K562 (cell line): ENCODE measurements at regions not wholly inside any gene's neighbourhood (a gene's known extent, or its start where the extent isn't known, plus 50 kb on each side); places are given as distances from the start of the nearest gene placed in this dataset.

Experiments used
- CTCF ChIP-seq, 3 experiments: IDR thresholded peaks in 2 of 3; conservative IDR thresholded peaks in 1 of 3; 2 replicates each; pipeline ENCODE4 v1.5.1; 2011 to 2012; ENCODE audit warnings: low read length in 3 of 3, mild to moderate bottlenecking in 3 of 3, control low read depth in 2 of 3, improper control_type of control experiment in 1 of 3, inconsistent platforms in 1 of 3, low read depth in 1 of 3, mixed read lengths in 1 of 3, moderate library complexity in 1 of 3; ENCODE audit not compliant: insufficient read depth in 2 of 3
- SLC30A9 ChIP-seq: fragments of 250-450 bp; sonication (Bioruptor Pico); IDR thresholded peaks from 2 replicates; pipeline ENCODE4 v1.8.0; 2022; ENCODE audit warnings: mild to moderate bottlenecking, moderate library complexity
- XRCC5 ChIP-seq: fragments of 200-400 bp; formaldehyde crosslinking; IDR thresholded peaks from 2 replicates; pipeline ENCODE4 v1.6.1; 2017; ENCODE audit warnings: low read depth, mild to moderate bottlenecking, low read length

- TF ChIP-seq SLC30A9 (CRISPR knock-in tag) (no peak), CTCF (IDR thresholded peaks at IDR 0.05 in 2 of 3, conservative IDR thresholded peaks at IDR 0.05 in 1 of 3; ENCODE audit: insufficient read depth in 2 of 3, low read depth in 1 of 3, low read length in 3 of 3) (no peak), XRCC5 (no peak)
Observed at GRCh38 chr15:37219211-37219701, 118.9 kb upstream of the MEIS2 start.
